HCT116 (cell line): ENCODE measurements at regions not wholly inside any gene's neighbourhood (a gene's known extent, or its start where the extent isn't known, plus 50 kb on each side); places are given as distances from the start of the nearest gene placed in this dataset.

Source experiments
- EZH2phosphoT487 ChIP-seq: fragments of 200-600 bp; IDR thresholded peaks from 2 replicates; pipeline ENCODE4 v1.6.1; 2018; ENCODE audit warnings: antibody characterized with exemption, borderline replicate concordance
- JUND ChIP-seq: IDR thresholded peaks from 2 replicates; pipeline ENCODE4 v1.6.1; 2012
- POLR2A ChIP-seq: IDR thresholded peaks from 2 replicates; pipeline ENCODE4 v1.7.0; 2011; ENCODE audit warnings: borderline replicate concordance; ENCODE audit not compliant: insufficient read depth, insufficient read length; ENCODE audit errors: extremely low read depth
- POLR2AphosphoS5 ChIP-seq: IDR thresholded peaks from 2 replicates; pipeline ENCODE4 v1.6.1; 2011; ENCODE audit warnings: mild to moderate bottlenecking, low read depth, low read length, moderate library complexity
- RAD21 ChIP-seq: IDR thresholded peaks from 2 replicates; pipeline ENCODE4 v1.6.1; 2012; ENCODE audit warnings: low read depth, mild to moderate bottlenecking
- REST ChIP-seq: IDR thresholded peaks from 2 replicates; pipeline ENCODE4 v1.6.1; 2012; ENCODE audit warnings: low read depth
- YY1 ChIP-seq: IDR thresholded peaks from 2 replicates; pipeline ENCODE4 v1.6.1; 2011; ENCODE audit warnings: low read length, low read depth, moderate library complexity, mild to moderate bottlenecking; ENCODE audit not compliant: insufficient replicate concordance; ENCODE audit errors: extremely low read depth
- TF ChIP-seq, protein P1 (sequence below): IDR thresholded peaks from 2 replicates; pipeline ENCODE4 v1.6.1; 2011; ENCODE audit warnings: mild to moderate bottlenecking, low read length, moderate library complexity; ENCODE audit not compliant: insufficient replicate concordance; ENCODE audit errors: extremely low read depth
- TF ChIP-seq, protein P2 (sequence below), 3 experiments: fragments of 200-600 bp in 1 of 3; sonication (generic) in 1 of 3; IDR thresholded peaks in 2 of 3; conservative IDR thresholded peaks in 1 of 3; 2 replicates each; pipeline ENCODE4 v1.5.1; 2012 to 2017; ENCODE audit warnings: low read depth in 2 of 3, low read length in 2 of 3, antibody characterized with exemption in 1 of 3, borderline replicate concordance in 1 of 3, control low read depth in 1 of 3, mild to moderate bottlenecking in 1 of 3, mixed read lengths in 1 of 3, mixed run types in 1 of 3, moderate library complexity in 1 of 3; ENCODE audit not compliant: insufficient read depth in 1 of 3
- TF ChIP-seq, protein P3 (sequence below): IDR thresholded peaks from 2 replicates; pipeline ENCODE4 v1.6.1; 2012

DNA sequence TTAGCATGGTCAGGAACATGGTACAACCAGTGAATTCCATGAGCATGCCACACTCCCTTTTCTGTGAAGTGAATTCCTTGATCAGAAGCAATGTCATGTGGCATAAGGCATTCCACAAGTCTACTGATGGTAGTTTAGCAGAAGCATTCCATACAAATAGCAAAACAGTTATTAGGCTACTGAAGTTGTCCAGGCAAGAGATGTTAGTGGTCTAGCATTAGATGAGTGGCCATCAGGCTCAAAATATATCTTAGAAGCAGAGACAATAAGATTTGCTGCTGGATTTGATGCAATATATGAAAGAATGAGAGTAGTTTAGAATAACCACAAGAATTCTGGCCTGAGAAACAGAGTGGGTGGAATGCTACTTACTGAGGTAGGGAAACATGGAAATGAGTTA is 355.3 kb upstream of the NRXN1 start:
- TF ChIP-seq, protein P1, sequence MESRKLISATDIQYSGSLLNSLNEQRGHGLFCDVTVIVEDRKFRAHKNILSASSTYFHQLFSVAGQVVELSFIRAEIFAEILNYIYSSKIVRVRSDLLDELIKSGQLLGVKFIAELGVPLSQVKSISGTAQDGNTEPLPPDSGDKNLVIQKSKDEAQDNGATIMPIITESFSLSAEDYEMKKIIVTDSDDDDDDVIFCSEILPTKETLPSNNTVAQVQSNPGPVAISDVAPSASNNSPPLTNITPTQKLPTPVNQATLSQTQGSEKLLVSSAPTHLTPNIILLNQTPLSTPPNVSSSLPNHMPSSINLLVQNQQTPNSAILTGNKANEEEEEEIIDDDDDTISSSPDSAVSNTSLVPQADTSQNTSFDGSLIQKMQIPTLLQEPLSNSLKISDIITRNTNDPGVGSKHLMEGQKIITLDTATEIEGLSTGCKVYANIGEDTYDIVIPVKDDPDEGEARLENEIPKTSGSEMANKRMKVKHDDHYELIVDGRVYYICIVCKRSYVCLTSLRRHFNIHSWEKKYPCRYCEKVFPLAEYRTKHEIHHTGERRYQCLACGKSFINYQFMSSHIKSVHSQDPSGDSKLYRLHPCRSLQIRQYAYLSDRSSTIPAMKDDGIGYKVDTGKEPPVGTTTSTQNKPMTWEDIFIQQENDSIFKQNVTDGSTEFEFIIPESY = no peak
- TF ChIP-seq POLR2AphosphoS5 = no peak
- TF ChIP-seq RAD21 = no peak
- TF ChIP-seq POLR2A = no peak
- no peak for TF ChIP-seq JUND
- TF ChIP-seq REST = no peak
- TF ChIP-seq, protein P2, sequence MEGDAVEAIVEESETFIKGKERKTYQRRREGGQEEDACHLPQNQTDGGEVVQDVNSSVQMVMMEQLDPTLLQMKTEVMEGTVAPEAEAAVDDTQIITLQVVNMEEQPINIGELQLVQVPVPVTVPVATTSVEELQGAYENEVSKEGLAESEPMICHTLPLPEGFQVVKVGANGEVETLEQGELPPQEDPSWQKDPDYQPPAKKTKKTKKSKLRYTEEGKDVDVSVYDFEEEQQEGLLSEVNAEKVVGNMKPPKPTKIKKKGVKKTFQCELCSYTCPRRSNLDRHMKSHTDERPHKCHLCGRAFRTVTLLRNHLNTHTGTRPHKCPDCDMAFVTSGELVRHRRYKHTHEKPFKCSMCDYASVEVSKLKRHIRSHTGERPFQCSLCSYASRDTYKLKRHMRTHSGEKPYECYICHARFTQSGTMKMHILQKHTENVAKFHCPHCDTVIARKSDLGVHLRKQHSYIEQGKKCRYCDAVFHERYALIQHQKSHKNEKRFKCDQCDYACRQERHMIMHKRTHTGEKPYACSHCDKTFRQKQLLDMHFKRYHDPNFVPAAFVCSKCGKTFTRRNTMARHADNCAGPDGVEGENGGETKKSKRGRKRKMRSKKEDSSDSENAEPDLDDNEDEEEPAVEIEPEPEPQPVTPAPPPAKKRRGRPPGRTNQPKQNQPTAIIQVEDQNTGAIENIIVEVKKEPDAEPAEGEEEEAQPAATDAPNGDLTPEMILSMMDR (IDR thresholded peaks at IDR 0.05 in 2 of 3, conservative IDR thresholded peaks at IDR 0.05 in 1 of 3; ENCODE audit: borderline replicate concordance in 1 of 3, insufficient read depth in 1 of 3, low read depth in 2 of 3, low read length in 2 of 3) = no peak
- TF ChIP-seq, protein P3, sequence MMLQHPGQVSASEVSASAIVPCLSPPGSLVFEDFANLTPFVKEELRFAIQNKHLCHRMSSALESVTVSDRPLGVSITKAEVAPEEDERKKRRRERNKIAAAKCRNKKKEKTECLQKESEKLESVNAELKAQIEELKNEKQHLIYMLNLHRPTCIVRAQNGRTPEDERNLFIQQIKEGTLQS = no peak
- TF ChIP-seq YY1 = no peak
- no peak for TF ChIP-seq EZH2phosphoT487
